ENCODE measurements at regions not wholly inside any gene's neighbourhood (a gene's known extent, or its start where the extent isn't known, plus 50 kb on each side); places are given as distances from the start of the nearest gene placed in this dataset.

DNA sequence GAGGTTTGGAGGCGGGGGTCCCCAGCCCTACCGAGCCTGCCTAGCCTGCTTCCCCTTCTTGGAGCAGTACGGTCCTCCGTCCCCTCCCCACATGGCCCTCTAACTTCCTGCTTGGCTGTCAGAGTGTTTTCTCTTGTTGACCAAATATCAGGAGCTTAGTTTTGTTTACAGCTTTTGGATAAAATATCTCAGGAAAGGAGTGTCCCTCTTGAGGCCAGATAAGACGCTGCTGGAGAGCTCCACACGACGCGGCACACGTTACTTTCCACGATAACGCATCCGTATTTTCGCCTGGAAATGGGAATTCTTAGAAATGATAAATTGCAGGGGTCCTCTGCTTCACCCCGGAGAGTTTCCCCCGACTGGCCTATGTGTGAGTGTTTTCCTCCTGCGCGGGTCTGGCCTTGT, 182.9 kb downstream of the MAF start:
- TF ChIP-seq, protein P1, sequence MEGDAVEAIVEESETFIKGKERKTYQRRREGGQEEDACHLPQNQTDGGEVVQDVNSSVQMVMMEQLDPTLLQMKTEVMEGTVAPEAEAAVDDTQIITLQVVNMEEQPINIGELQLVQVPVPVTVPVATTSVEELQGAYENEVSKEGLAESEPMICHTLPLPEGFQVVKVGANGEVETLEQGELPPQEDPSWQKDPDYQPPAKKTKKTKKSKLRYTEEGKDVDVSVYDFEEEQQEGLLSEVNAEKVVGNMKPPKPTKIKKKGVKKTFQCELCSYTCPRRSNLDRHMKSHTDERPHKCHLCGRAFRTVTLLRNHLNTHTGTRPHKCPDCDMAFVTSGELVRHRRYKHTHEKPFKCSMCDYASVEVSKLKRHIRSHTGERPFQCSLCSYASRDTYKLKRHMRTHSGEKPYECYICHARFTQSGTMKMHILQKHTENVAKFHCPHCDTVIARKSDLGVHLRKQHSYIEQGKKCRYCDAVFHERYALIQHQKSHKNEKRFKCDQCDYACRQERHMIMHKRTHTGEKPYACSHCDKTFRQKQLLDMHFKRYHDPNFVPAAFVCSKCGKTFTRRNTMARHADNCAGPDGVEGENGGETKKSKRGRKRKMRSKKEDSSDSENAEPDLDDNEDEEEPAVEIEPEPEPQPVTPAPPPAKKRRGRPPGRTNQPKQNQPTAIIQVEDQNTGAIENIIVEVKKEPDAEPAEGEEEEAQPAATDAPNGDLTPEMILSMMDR (IDR thresholded peaks at IDR 0.05; ENCODE audit: poor library complexity): no peak
- TF ChIP-seq EZH2 (IDR thresholded peaks at IDR 0.05; ENCODE audit: borderline replicate concordance): no peak
